ENCODE measurements at regions not wholly inside any gene's neighbourhood (a gene's known extent, or its start where the extent isn't known, plus 50 kb on each side); places are given as distances from the start of the nearest gene placed in this dataset.
"Not testable (repeated sequence)": the region's sequence is repeated elsewhere in the genome, so short reads cannot be mapped to it uniquely, and the experiment has no call there.

GRCh38 chr21:30030416-30030815 lies 90.6 kb upstream of the GRIK1 start:
- no peak overlapping the region for H3K4me3 ChIP-seq
- no peak overlapping the region for H3K27ac ChIP-seq
- DNase-seq: no peak
- no peaks in the 10 kb centered on the region for H3K9me3 ChIP-seq
- TF ChIP-seq POLR2A (IDR thresholded peaks at IDR 0.05): no peak
- TF ChIP-seq, protein P1, sequence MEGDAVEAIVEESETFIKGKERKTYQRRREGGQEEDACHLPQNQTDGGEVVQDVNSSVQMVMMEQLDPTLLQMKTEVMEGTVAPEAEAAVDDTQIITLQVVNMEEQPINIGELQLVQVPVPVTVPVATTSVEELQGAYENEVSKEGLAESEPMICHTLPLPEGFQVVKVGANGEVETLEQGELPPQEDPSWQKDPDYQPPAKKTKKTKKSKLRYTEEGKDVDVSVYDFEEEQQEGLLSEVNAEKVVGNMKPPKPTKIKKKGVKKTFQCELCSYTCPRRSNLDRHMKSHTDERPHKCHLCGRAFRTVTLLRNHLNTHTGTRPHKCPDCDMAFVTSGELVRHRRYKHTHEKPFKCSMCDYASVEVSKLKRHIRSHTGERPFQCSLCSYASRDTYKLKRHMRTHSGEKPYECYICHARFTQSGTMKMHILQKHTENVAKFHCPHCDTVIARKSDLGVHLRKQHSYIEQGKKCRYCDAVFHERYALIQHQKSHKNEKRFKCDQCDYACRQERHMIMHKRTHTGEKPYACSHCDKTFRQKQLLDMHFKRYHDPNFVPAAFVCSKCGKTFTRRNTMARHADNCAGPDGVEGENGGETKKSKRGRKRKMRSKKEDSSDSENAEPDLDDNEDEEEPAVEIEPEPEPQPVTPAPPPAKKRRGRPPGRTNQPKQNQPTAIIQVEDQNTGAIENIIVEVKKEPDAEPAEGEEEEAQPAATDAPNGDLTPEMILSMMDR (IDR thresholded peaks at IDR 0.05): no peak
- H3K27me3 ChIP-seq: no peaks in the 10 kb centered on the region
- H3K36me3 ChIP-seq: no peaks in the 10 kb centered on the region
- ATAC-seq: no peak
- intact Hi-C loops (cut with DNase I): no loop called here
- no peaks in the 10 kb centered on the region for H3K4me1 ChIP-seq
- WGBS (ENCODE audit: insufficient coverage, low coverage, low lambda C conversion rate, missing lambda C conversion rate): 40% methylated on average over 6 of the region's 6 CpGs

GRCh38 chr21:30028537-30028936 lies 88.7 kb upstream of the GRIK1 start:
- Histone ChIP-seq H3K27me3 (no peaks in the 10 kb centered on the region), H3K36me3 (no peaks in the 10 kb centered on the region), H3K9me3 (no peaks in the 10 kb centered on the region), H3K27ac (no peak overlapping the region), H3K4me3 (no peak overlapping the region), H3K4me1 (no peaks in the 10 kb centered on the region)
- DNase-seq (no peak), ATAC-seq (no peak)
- TF ChIP-seq, protein P1 (IDR thresholded peaks at IDR 0.05): no peak
- TF ChIP-seq POLR2A (IDR thresholded peaks at IDR 0.05): no peak
- intact Hi-C loops (cut with DNase I): no loop called here
- WGBS (ENCODE audit: insufficient coverage, low coverage, low lambda C conversion rate, missing lambda C conversion rate): 65% methylated on average over 2 of the region's 2 CpGs

DNA sequence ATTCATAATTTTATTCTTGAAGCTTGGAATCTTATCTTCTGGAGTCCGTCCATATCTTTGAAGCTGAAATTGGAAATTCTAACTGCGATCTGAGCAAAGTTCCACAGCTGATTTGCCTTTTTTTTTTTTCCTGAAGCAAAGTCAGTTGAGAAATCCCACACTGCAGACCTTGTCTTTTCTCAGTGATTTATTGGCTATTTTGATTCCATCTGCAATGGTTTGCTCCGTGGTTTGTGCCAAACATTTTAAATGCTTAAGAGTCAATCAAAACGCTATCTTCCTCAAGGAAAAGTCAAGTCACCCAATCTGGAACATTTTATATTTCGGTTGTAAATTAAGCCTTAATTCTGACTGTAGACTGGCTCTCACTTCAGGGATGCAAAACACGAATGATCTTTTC lies 88.2 kb upstream of the GRIK1 start:
- H3K4me3 ChIP-seq: no peak overlapping the region
- no peak for ATAC-seq
- H3K4me1 ChIP-seq: no peaks in the 10 kb centered on the region
- no peak overlapping the region for H3K27ac ChIP-seq
- WGBS (ENCODE audit: insufficient coverage, low coverage, low lambda C conversion rate, missing lambda C conversion rate): 54% methylated on average over 6 of the region's 6 CpGs
- intact Hi-C loops (cut with DNase I): no loop called here
- TF ChIP-seq, protein P1 (IDR thresholded peaks at IDR 0.05): no peak
- no peak for TF ChIP-seq POLR2A (IDR thresholded peaks at IDR 0.05)
- DNase-seq: no peak
- no peaks in the 10 kb centered on the region for H3K36me3 ChIP-seq
- H3K9me3 ChIP-seq: no peaks in the 10 kb centered on the region
- no peaks in the 10 kb centered on the region for H3K27me3 ChIP-seq

- H3K27ac ChIP-seq; ATAC-seq; H3K36me3 ChIP-seq; H3K4me1 ChIP-seq; H3K4me3 ChIP-seq; intact Hi-C loops (cut with DNase I); DNase-seq; H3K27me3 ChIP-seq; H3K9me3 ChIP-seq: not testable (repeated sequence)
- WGBS (ENCODE audit: insufficient coverage, low coverage, low lambda C conversion rate, missing lambda C conversion rate): 74% methylated on average over 5 of the region's 11 CpGs
Observed at GRCh38 chr21:30023056-30023455, 83.3 kb upstream of the GRIK1 start.

DNA sequence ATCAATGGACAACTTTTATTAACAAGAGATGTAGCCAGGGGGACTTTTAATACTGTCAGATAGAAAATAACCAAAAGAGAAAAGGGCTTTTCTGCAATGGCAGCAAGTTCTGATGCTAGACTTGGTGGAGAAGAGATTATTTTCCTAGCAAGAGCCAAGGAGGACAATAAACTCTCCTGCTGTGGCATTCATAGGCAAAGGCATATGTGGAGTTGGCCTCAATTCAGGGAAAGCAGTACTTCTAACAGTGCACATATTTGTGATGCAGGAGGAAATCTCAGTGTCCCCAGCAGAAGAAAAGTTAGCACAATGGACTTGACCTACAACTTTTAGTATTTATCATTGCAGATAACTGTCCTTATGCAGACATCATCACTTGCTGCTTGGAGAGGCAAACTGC lies 75.1 kb upstream of the GRIK1 start:
- Histone ChIP-seq H3K4me3 (no peak overlapping the region), H3K36me3 (no peaks in the 10 kb centered on the region), H3K9me3 (no peaks in the 10 kb centered on the region), H3K27me3 (no peaks in the 10 kb centered on the region), H3K27ac (no peak overlapping the region), H3K4me1 (no peaks in the 10 kb centered on the region)
- intact Hi-C loops (cut with DNase I): no loop called here
- TF ChIP-seq, protein P1 (IDR thresholded peaks at IDR 0.05): no peak
- no peak for TF ChIP-seq POLR2A (IDR thresholded peaks at IDR 0.05)
- DNase-seq (no peak), ATAC-seq (no peak)
